ENCODE measurements at regions not wholly inside any gene's neighbourhood (a gene's known extent, or its start where the extent isn't known, plus 50 kb on each side); places are given as distances from the start of the nearest gene placed in this dataset.

- Histone ChIP-seq H3K27me3 (replicated peaks; ENCODE audit: control insufficient read depth, insufficient read depth, low read length, poor library complexity, severe bottlenecking) (no peaks in the 10 kb centered on the region), H3K9me3 (ENCODE audit: control insufficient read depth, low read length) (no peaks in the 10 kb centered on the region), H3K4me3 (ENCODE audit: insufficient read depth, low read depth, low read length, poor library complexity, severe bottlenecking) (no peak overlapping the region), H3K27ac (ENCODE audit: insufficient read depth, low read length, poor library complexity, severe bottlenecking) (no peak overlapping the region), H3K4me1 (ENCODE audit: control insufficient read depth, insufficient read depth, low read length, poor library complexity, severe bottlenecking) (no peaks in the 10 kb centered on the region), H3K36me3 (ENCODE audit: control insufficient read depth, insufficient read depth, low read length) (no peaks in the 10 kb centered on the region)
- no peak for DNase-seq
These were observed 53.5 kb upstream of the TSHZ3 start for GRCh38 chr19:31402529-31403316.

- Histone ChIP-seq H3K36me3 (ENCODE audit: control insufficient read depth, insufficient read depth, low read length) (no peaks in the 10 kb centered on the region), H3K4me1 (ENCODE audit: control insufficient read depth, insufficient read depth, low read length, poor library complexity, severe bottlenecking) (no peaks in the 10 kb centered on the region), H3K27ac (ENCODE audit: insufficient read depth, low read length, poor library complexity, severe bottlenecking) (no peak overlapping the region), H3K9me3 (ENCODE audit: control insufficient read depth, low read length) (no peaks in the 10 kb centered on the region), H3K4me3 (ENCODE audit: insufficient read depth, low read depth, low read length, poor library complexity, severe bottlenecking) (no peak overlapping the region), H3K27me3 (replicated peaks; ENCODE audit: control insufficient read depth, insufficient read depth, low read length, poor library complexity, severe bottlenecking) (no peaks in the 10 kb centered on the region)
- DNase-seq, result no peak
These were observed 56.9 kb upstream of the TSHZ3 start for GRCh38 chr19:31406106-31406505.

GRCh38 chr19:31408460-31409124, 59.4 kb upstream of the TSHZ3 start:
- Histone ChIP-seq H3K9me3 (ENCODE audit: control insufficient read depth, low read length) (no peaks in the 10 kb centered on the region), H3K4me3 (ENCODE audit: insufficient read depth, low read depth, low read length, poor library complexity, severe bottlenecking) (no peak overlapping the region), H3K27ac (ENCODE audit: insufficient read depth, low read length, poor library complexity, severe bottlenecking) (no peak overlapping the region), H3K36me3 (ENCODE audit: control insufficient read depth, insufficient read depth, low read length) (no peaks in the 10 kb centered on the region), H3K4me1 (ENCODE audit: control insufficient read depth, insufficient read depth, low read length, poor library complexity, severe bottlenecking) (no peaks in the 10 kb centered on the region), H3K27me3 (replicated peaks; ENCODE audit: control insufficient read depth, insufficient read depth, low read length, poor library complexity, severe bottlenecking) (no peaks in the 10 kb centered on the region)
- no peak for DNase-seq

- no peaks in the 10 kb centered on the region for H3K4me1 ChIP-seq (ENCODE audit: control insufficient read depth, insufficient read depth, low read length, poor library complexity, severe bottlenecking)
- DNase-seq, result no peak
- H3K4me3 ChIP-seq (ENCODE audit: insufficient read depth, low read depth, low read length, poor library complexity, severe bottlenecking), result no peak overlapping the region
- no peaks in the 10 kb centered on the region for H3K36me3 ChIP-seq (ENCODE audit: control insufficient read depth, insufficient read depth, low read length)
- no peak overlapping the region for H3K27ac ChIP-seq (ENCODE audit: insufficient read depth, low read length, poor library complexity, severe bottlenecking)
- no peaks in the 10 kb centered on the region for H3K9me3 ChIP-seq (ENCODE audit: control insufficient read depth, low read length)
- peaks cover 4% of the 10 kb centered on the region for H3K27me3 ChIP-seq (replicated peaks; ENCODE audit: control insufficient read depth, insufficient read depth, low read length, poor library complexity, severe bottlenecking)
These were observed 64.1 kb upstream of the TSHZ3 start for GRCh38 chr19:31413353-31413752.

- no peaks in the 10 kb centered on the region for H3K4me1 ChIP-seq (ENCODE audit: control insufficient read depth, insufficient read depth, low read length, poor library complexity, severe bottlenecking)
These were observed 66.1 kb upstream of the TSHZ3 start for GRCh38 chr19:31415322-31415721.

GRCh38 chr19:31416548-31416947, 67.3 kb upstream of the TSHZ3 start:
- Histone ChIP-seq H3K9me3 (ENCODE audit: control insufficient read depth, low read length) (no peaks in the 10 kb centered on the region), H3K4me1 (ENCODE audit: control insufficient read depth, insufficient read depth, low read length, poor library complexity, severe bottlenecking) (no peaks in the 10 kb centered on the region)
- no peak for DNase-seq

More at GRCh38 chr19:31415322-31415721, 66.1 kb upstream of the TSHZ3 start:
- H3K27me3 ChIP-seq (replicated peaks; ENCODE audit: control insufficient read depth, insufficient read depth, low read length, poor library complexity, severe bottlenecking), result peaks cover 7% of the 10 kb centered on the region
- H3K4me3 ChIP-seq (ENCODE audit: insufficient read depth, low read depth, low read length, poor library complexity, severe bottlenecking), result no peak overlapping the region
- no peaks in the 10 kb centered on the region for H3K36me3 ChIP-seq (ENCODE audit: control insufficient read depth, insufficient read depth, low read length)
- no peak overlapping the region for H3K27ac ChIP-seq (ENCODE audit: insufficient read depth, low read length, poor library complexity, severe bottlenecking)
- H3K9me3 ChIP-seq (ENCODE audit: control insufficient read depth, low read length), result no peaks in the 10 kb centered on the region
- no peak for DNase-seq

GRCh38 chr19:31418055-31418454, 68.8 kb upstream of the TSHZ3 start:
- Histone ChIP-seq H3K9me3 (ENCODE audit: control insufficient read depth, low read length) (no peaks in the 10 kb centered on the region), H3K4me1 (ENCODE audit: control insufficient read depth, insufficient read depth, low read length, poor library complexity, severe bottlenecking) (no peaks in the 10 kb centered on the region), H3K4me3 (ENCODE audit: insufficient read depth, low read depth, low read length, poor library complexity, severe bottlenecking) (no peak overlapping the region), H3K27ac (ENCODE audit: insufficient read depth, low read length, poor library complexity, severe bottlenecking) (no peak overlapping the region), H3K36me3 (ENCODE audit: control insufficient read depth, insufficient read depth, low read length) (no peaks in the 10 kb centered on the region), H3K27me3 (replicated peaks; ENCODE audit: control insufficient read depth, insufficient read depth, low read length, poor library complexity, severe bottlenecking) (peaks cover 7% of the 10 kb centered on the region)
- DNase-seq, result no peak

More at GRCh38 chr19:31416548-31416947, 67.3 kb upstream of the TSHZ3 start:
- Histone ChIP-seq H3K27me3 (replicated peaks; ENCODE audit: control insufficient read depth, insufficient read depth, low read length, poor library complexity, severe bottlenecking) (peaks cover 7% of the 10 kb centered on the region), H3K36me3 (ENCODE audit: control insufficient read depth, insufficient read depth, low read length) (no peaks in the 10 kb centered on the region), H3K27ac (ENCODE audit: insufficient read depth, low read length, poor library complexity, severe bottlenecking) (no peak overlapping the region), H3K4me3 (ENCODE audit: insufficient read depth, low read depth, low read length, poor library complexity, severe bottlenecking) (no peak overlapping the region)

GRCh38 chr19:31418692-31419430, 69.6 kb upstream of the TSHZ3 start:
- peaks cover 7% of the 10 kb centered on the region for H3K27me3 ChIP-seq (replicated peaks; ENCODE audit: control insufficient read depth, insufficient read depth, low read length, poor library complexity, severe bottlenecking)
- no peaks in the 10 kb centered on the region for H3K4me1 ChIP-seq (ENCODE audit: control insufficient read depth, insufficient read depth, low read length, poor library complexity, severe bottlenecking)
- H3K27ac ChIP-seq (ENCODE audit: insufficient read depth, low read length, poor library complexity, severe bottlenecking), result no peak overlapping the region
- no peak for DNase-seq
- no peaks in the 10 kb centered on the region for H3K36me3 ChIP-seq (ENCODE audit: control insufficient read depth, insufficient read depth, low read length)
- no peaks in the 10 kb centered on the region for H3K9me3 ChIP-seq (ENCODE audit: control insufficient read depth, low read length)
- H3K4me3 ChIP-seq (ENCODE audit: insufficient read depth, low read depth, low read length, poor library complexity, severe bottlenecking), result no peak overlapping the region

- H3K27me3 ChIP-seq (replicated peaks; ENCODE audit: control insufficient read depth, insufficient read depth, low read length, poor library complexity, severe bottlenecking), result peaks cover 7% of the 10 kb centered on the region
- H3K9me3 ChIP-seq (ENCODE audit: control insufficient read depth, low read length), result no peaks in the 10 kb centered on the region
- H3K36me3 ChIP-seq (ENCODE audit: control insufficient read depth, insufficient read depth, low read length), result no peaks in the 10 kb centered on the region
- no peak for DNase-seq
- H3K4me3 ChIP-seq (ENCODE audit: insufficient read depth, low read depth, low read length, poor library complexity, severe bottlenecking), result no peak overlapping the region
- no peak overlapping the region for H3K27ac ChIP-seq (ENCODE audit: insufficient read depth, low read length, poor library complexity, severe bottlenecking)
- no peaks in the 10 kb centered on the region for H3K4me1 ChIP-seq (ENCODE audit: control insufficient read depth, insufficient read depth, low read length, poor library complexity, severe bottlenecking)
These were observed 70.7 kb upstream of the TSHZ3 start for GRCh38 chr19:31419871-31420445.

All from effector memory CD4-positive, alpha-beta T cell (primary cell).